Adrenal gland (tissue), 5 donors: ENCODE measurements at regions not wholly inside any gene's neighbourhood (a gene's known extent, or its start where the extent isn't known, plus 50 kb on each side); places are given as distances from the start of the nearest gene placed in this dataset.

Source experiments
- CTCF ChIP-seq, 6 experiments: fragments of 450-650 bp in 4 of 6; fragments of 200-600 bp in 2 of 6; sonication (generic) in 1 of 6; IDR thresholded peaks; 1 replicate in 5 of 6; 2 replicates in 1 of 6; pipeline versions ENCODE4 v1.5.1 to v1.8.0; 2016 to 2021; ENCODE audit warnings: antibody characterized with exemption in 6 of 6, mild to moderate bottlenecking in 2 of 6, moderate library complexity in 1 of 6
- POLR2A ChIP-seq, 2 donors: fragments of 450-650 bp; IDR thresholded peaks; one replicate each; pipeline ENCODE4 v1.6.1; 2017; ENCODE audit warnings: antibody characterized with exemption in 2 of 2, mild to moderate bottlenecking in 2 of 2, moderate library complexity in 1 of 2
- donor health status: DM: no; HTN: no; CAD: no.

GRCh38 chr18:44599412-44599811 lies 81.3 kb upstream of the SETBP1 start:
- TF ChIP-seq CTCF (IDR thresholded peaks at IDR 0.05) (no peak), POLR2A (IDR thresholded peaks at IDR 0.05) (no peak)
